Neural progenitor cell (in vitro differentiated cells): ENCODE measurements at regions not wholly inside any gene's neighbourhood (a gene's known extent, or its start where the extent isn't known, plus 50 kb on each side); places are given as distances from the start of the nearest gene placed in this dataset.

Experiments used
- DNase-seq: peaks from one replicate; pipeline ENCODE4 v3.0.0-alpha.2; 2016; ENCODE audit warnings: low spot score
- H2AFZ ChIP-seq: fragments of 200-600 bp; sonication (generic); replicated peaks from 2 replicates; pipeline ENCODE4 v1.6.1; 2016; ENCODE audit warnings: antibody characterized with exemption
- H3F3A ChIP-seq: fragments of 200-600 bp; sonication (generic); 2 replicates; pipeline ENCODE4 v1.6.1; 2016; ENCODE audit warnings: antibody characterized with exemption, low read depth
- H3K27ac ChIP-seq: fragments of 200-600 bp; sonication (generic); 2 replicates; pipeline ENCODE4 v1.5.1; 2016; ENCODE audit warnings: mild to moderate bottlenecking
- H3K27me3 ChIP-seq: fragments of 200-600 bp; sonication (generic); 2 replicates; pipeline ENCODE4 v1.6.1; 2016; ENCODE audit warnings: mild to moderate bottlenecking, moderate library complexity
- H3K36me3 ChIP-seq: fragments of 200-600 bp; sonication (generic); 2 replicates; pipeline ENCODE4 v1.5.1; 2016
- H3K4me1 ChIP-seq: fragments of 200-600 bp; sonication (generic); 2 replicates; pipeline ENCODE4 v1.6.1; 2016; ENCODE audit warnings: mixed run types
- H3K4me2 ChIP-seq: fragments of 200-600 bp; sonication (generic); 2 replicates; pipeline ENCODE4 v1.6.1; 2016
- H3K4me3 ChIP-seq: fragments of 200-600 bp; sonication (generic); 2 replicates; pipeline ENCODE4 v1.5.1; 2016
- H3K79me2 ChIP-seq: fragments of 200-600 bp; sonication (generic); 2 replicates; pipeline ENCODE4 v1.6.1; 2016; ENCODE audit warnings: low read depth
- H3K9ac ChIP-seq: fragments of 200-600 bp; sonication (generic); 2 replicates; pipeline ENCODE4 v1.6.1; 2016
- H3K9me3 ChIP-seq: fragments of 200-600 bp; sonication (generic); 2 replicates; pipeline ENCODE4 v1.5.1; 2016; ENCODE audit warnings: low read depth
- H4K20me1 ChIP-seq: fragments of 200-600 bp; sonication (generic); 2 replicates; pipeline ENCODE4 v1.6.1; 2016; ENCODE audit warnings: low read depth
- H3K27ac Mint-ChIP-seq: 3 replicates; pipeline ENCODE4 v1.8.0; 2021; ENCODE audit warnings: mixed read lengths
- H3K27me3 Mint-ChIP-seq: 2 replicates; pipeline ENCODE4 v1.8.0; 2022; ENCODE audit warnings: low read depth, mild to moderate bottlenecking, inconsistent platforms, moderate library complexity, mixed read lengths; ENCODE audit not compliant: insufficient read depth
- H3K36me3 Mint-ChIP-seq: 3 replicates; pipeline ENCODE4 v1.8.0; 2021; ENCODE audit warnings: mixed read lengths
- H3K4me1 Mint-ChIP-seq: 3 replicates; pipeline ENCODE4 v1.8.0; 2021; ENCODE audit warnings: mixed read lengths
- H3K4me3 Mint-ChIP-seq: 3 replicates; pipeline ENCODE4 v1.8.0; 2021; ENCODE audit warnings: mild to moderate bottlenecking, moderate library complexity, mixed read lengths
- H3K9me3 Mint-ChIP-seq: 3 replicates; pipeline ENCODE4 v1.8.0; 2020; ENCODE audit warnings: mixed read lengths
- EZH2 ChIP-seq: fragments of 200-600 bp; sonication (generic); IDR thresholded peaks from 2 replicates; pipeline ENCODE4 v1.6.1; 2017; ENCODE audit warnings: antibody characterized with exemption, mild to moderate bottlenecking, moderate library complexity
- EZH2phosphoT487 ChIP-seq: fragments of 200-600 bp; sonication (generic); IDR thresholded peaks from 2 replicates; pipeline ENCODE4 v1.6.1; 2017; ENCODE audit warnings: antibody characterized with exemption
- TF ChIP-seq, protein P1 (sequence below): fragments of 200-600 bp; sonication (generic); IDR thresholded peaks from 2 replicates; pipeline ENCODE4 v1.5.1; 2017; ENCODE audit warnings: antibody characterized with exemption, mild to moderate bottlenecking

DNA sequence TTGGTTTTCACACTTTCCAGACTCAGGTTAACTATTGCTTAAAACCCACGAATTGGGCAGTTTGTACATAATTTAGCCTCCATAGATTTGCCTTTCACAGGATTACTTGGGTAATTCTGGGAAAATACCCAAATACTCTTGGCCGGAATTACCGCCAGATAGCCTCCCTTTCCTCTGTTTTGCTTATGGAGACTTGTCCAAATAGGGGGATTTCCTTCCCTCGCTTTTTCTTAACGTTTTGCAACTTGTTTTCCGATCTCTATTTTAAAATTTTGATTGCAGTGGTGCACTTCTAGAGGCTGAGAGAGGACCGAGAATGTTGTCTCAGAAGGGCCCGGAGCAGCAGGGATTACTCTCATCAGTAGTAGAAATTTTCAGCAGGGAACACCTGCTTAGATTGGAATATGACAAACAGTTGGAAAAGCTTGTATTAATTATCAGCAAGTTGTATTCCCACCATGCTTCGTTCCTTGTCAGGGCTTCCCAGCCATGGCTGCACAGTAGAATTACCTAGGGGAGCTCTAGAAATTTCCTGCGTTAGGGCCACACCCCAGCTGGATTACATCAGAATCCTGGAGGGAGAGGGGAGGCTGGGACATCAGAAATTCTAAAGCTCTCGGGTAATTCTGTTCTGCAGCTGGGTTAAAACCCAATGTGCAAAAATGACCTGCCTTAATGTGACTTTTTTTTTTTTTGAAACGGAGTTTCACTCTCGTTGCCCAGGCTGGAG is 329.1 kb downstream of the SH3GL2 start:
- Histone ChIP-seq H4K20me1 (peaks cover 2% of the 10 kb centered on the region), H3K4me1 (peaks cover 7% of the 10 kb centered on the region), H3K36me3 (no peaks in the 10 kb centered on the region), H3K9me3 (no peaks in the 10 kb centered on the region), H3K9ac (no peak overlapping the region), H3K4me3 (peak overlapping the region; percentile 72), H3K79me2 (no peaks in the 10 kb centered on the region), H3K27me3 (peaks cover 58% of the 10 kb centered on the region), H3F3A (no peaks in the 10 kb centered on the region), H2AFZ (no peak overlapping the region), H3K4me2 (peak overlapping the region; percentile 100), H3K27ac (no peak overlapping the region)
- H3K27me3 Mint-ChIP-seq, result peaks cover 49% of the 10 kb centered on the region
- TF ChIP-seq EZH2phosphoT487 (no peak), EZH2 (no peak)
- TF ChIP-seq, protein P1, sequence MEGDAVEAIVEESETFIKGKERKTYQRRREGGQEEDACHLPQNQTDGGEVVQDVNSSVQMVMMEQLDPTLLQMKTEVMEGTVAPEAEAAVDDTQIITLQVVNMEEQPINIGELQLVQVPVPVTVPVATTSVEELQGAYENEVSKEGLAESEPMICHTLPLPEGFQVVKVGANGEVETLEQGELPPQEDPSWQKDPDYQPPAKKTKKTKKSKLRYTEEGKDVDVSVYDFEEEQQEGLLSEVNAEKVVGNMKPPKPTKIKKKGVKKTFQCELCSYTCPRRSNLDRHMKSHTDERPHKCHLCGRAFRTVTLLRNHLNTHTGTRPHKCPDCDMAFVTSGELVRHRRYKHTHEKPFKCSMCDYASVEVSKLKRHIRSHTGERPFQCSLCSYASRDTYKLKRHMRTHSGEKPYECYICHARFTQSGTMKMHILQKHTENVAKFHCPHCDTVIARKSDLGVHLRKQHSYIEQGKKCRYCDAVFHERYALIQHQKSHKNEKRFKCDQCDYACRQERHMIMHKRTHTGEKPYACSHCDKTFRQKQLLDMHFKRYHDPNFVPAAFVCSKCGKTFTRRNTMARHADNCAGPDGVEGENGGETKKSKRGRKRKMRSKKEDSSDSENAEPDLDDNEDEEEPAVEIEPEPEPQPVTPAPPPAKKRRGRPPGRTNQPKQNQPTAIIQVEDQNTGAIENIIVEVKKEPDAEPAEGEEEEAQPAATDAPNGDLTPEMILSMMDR, result no peak
- DNase-seq, result no peak
- H3K4me1 Mint-ChIP-seq, result peaks cover 10% of the 10 kb centered on the region
- no peak overlapping the region for H3K27ac Mint-ChIP-seq
- H3K36me3 Mint-ChIP-seq, result no peaks in the 10 kb centered on the region
- no peaks in the 10 kb centered on the region for H3K9me3 Mint-ChIP-seq
- peak overlapping the region; percentile 81 for H3K4me3 Mint-ChIP-seq

DNA sequence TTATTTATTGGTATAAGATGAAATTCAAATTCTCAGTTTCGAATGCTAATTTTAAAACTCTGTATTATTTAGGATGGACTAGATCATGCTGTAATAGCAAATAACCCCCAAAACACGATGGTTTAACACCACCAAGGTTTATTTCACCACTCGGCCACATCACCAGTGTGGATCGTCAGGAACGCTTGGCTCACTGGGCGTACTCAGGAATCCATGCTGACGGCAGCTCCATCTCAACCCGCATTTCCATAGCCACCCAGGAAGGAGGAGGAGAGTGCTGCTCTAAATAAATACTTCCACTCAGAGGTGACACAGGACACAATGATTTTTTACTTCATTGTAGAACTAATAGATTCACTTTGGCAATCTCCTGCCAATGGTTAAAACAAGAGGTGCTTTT is 347.4 kb downstream of the SH3GL2 start:
- Mint-ChIP-seq H3K4me1 (peaks cover 9% of the 10 kb centered on the region), H3K9me3 (no peaks in the 10 kb centered on the region), H3K4me3 (no peak overlapping the region), H3K27me3 (peaks cover 2% of the 10 kb centered on the region), H3K27ac (no peak overlapping the region), H3K36me3 (no peaks in the 10 kb centered on the region)
- H3K9me3 ChIP-seq, result no peaks in the 10 kb centered on the region
- no peak overlapping the region for H2AFZ ChIP-seq
- no peaks in the 10 kb centered on the region for H3K27me3 ChIP-seq
- no peaks in the 10 kb centered on the region for H3K79me2 ChIP-seq
- H3F3A ChIP-seq, result peaks cover under 1% of the 10 kb centered on the region
- no peak for TF ChIP-seq EZH2
- TF ChIP-seq, protein P1, result no peak
- no peak for TF ChIP-seq EZH2phosphoT487
- no peak overlapping the region for H3K4me3 ChIP-seq
- no peak for DNase-seq
- H3K9ac ChIP-seq, result no peak overlapping the region
- no peak overlapping the region for H3K4me2 ChIP-seq
- peaks cover under 1% of the 10 kb centered on the region for H4K20me1 ChIP-seq
- peaks cover 10% of the 10 kb centered on the region for H3K4me1 ChIP-seq
- H3K27ac ChIP-seq, result no peak overlapping the region
- H3K36me3 ChIP-seq, result no peaks in the 10 kb centered on the region

DNA sequence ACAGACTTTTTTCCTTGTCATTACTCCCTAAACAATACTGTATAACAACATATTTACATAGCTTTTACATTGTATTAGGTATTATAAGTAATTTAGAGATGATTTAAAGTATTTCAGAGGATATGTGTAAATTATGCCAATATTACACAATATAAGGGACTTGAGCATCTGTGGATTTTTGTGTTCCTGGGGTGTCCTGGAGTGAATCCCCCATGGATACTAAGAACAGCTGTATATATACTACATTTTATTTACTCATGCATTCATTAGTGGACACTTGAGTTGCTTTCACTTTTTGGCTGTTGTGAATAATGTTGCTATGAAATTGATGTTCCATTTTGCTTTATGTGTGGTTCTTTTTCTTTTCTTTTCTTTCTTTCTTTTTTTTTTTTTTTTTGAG is 348.8 kb downstream of the SH3GL2 start:
- H4K20me1 ChIP-seq, result peaks cover 3% of the 10 kb centered on the region
- H2AFZ ChIP-seq, result no peak overlapping the region
- H3K36me3 ChIP-seq, result no peaks in the 10 kb centered on the region
- H3K4me3 Mint-ChIP-seq, result no peak overlapping the region
- H3K9me3 Mint-ChIP-seq, result no peaks in the 10 kb centered on the region
- H3K27ac Mint-ChIP-seq, result no peak overlapping the region
- H3K27me3 ChIP-seq, result no peaks in the 10 kb centered on the region
- TF ChIP-seq, protein P1, result no peak
- TF ChIP-seq EZH2 (no peak), EZH2phosphoT487 (no peak)
- no peaks in the 10 kb centered on the region for H3K36me3 Mint-ChIP-seq
- H3K4me3 ChIP-seq, result no peak overlapping the region
- H3K79me2 ChIP-seq, result no peaks in the 10 kb centered on the region
- H3K27me3 Mint-ChIP-seq, result peaks cover 2% of the 10 kb centered on the region
- no peak overlapping the region for H3K9ac ChIP-seq
- peaks cover 3% of the 10 kb centered on the region for H3F3A ChIP-seq
- H3K27ac ChIP-seq, result no peak overlapping the region
- H3K4me1 ChIP-seq, result peaks cover 22% of the 10 kb centered on the region
- no peaks in the 10 kb centered on the region for H3K9me3 ChIP-seq
- no peak for DNase-seq
- peaks cover 12% of the 10 kb centered on the region for H3K4me1 Mint-ChIP-seq
- H3K4me2 ChIP-seq, result no peak overlapping the region
